SK-N-SH (cell line): ENCODE measurements at regions not wholly inside any gene's neighbourhood (a gene's known extent, or its start where the extent isn't known, plus 50 kb on each side); places are given as distances from the start of the nearest gene placed in this dataset.

Experiments used
- CTCF ChIA-PET: fragments of 300-600, 350-600 bp; formaldehyde crosslinking; extraction: SDS; loops from one replicate; lab custom pipeline; 2021; lab: Yijun Ruan, JAX
- POLR2A ChIA-PET: fragments of 350-600 bp; sonication (Branson Sonifier 250); formaldehyde crosslinking; extraction: SDS; loops from one replicate; lab custom pipeline; 2020; ENCODE audit warnings: antibody characterized with exemption, inconsistent platforms; lab: Yijun Ruan, JAX
- DNase-seq: peaks from one replicate; pipeline ENCODE4 v3.0.0; 2012
- H2AFZ ChIP-seq: fragments of 200-600 bp; sonication (generic); 2 replicates; pipeline ENCODE4 v1.8.1; 2016; ENCODE audit warnings: antibody characterized with exemption, mild to moderate bottlenecking, low read depth
- H3F3A ChIP-seq: fragments of 200-600 bp; sonication (generic); replicated peaks from 2 replicates; pipeline ENCODE3; 2016; ENCODE audit warnings: antibody characterized with exemption, mild to moderate bottlenecking; ENCODE audit not compliant: insufficient read depth
- H3K27ac ChIP-seq, 2 experiments: fragments of 200-500 bp in 1 of 2; fragments of 200-600 bp in 1 of 2; sonication (Bioruptor generic) in 1 of 2; sonication (generic), shearing (Covaris generic) in 1 of 2; 2 replicates each; pipeline versions ENCODE4 v1.5.1 to v1.6.1; 2014 to 2016; ENCODE audit warnings: low read depth in 2 of 2, inconsistent platforms in 1 of 2, low read length in 1 of 2, mild to moderate bottlenecking in 1 of 2, mixed read lengths in 1 of 2
- H3K27me3 ChIP-seq: fragments of 200-600 bp; sonication (generic), shearing (Covaris generic); 2 replicates; pipeline ENCODE4 v1.6.1; 2016; ENCODE audit warnings: mixed run types; ENCODE audit not compliant: insufficient read depth
- H3K36me3 ChIP-seq, 2 experiments: fragments of 200-500 bp in 1 of 2; fragments of 200-600 bp in 1 of 2; sonication (Bioruptor generic) in 1 of 2; sonication (generic) in 1 of 2; replicated peaks in 1 of 2; 2 replicates each; pipeline versions ENCODE3 to v1.5.1; 2014 to 2016; ENCODE audit warnings: low read length in 1 of 2, mild to moderate bottlenecking in 1 of 2; ENCODE audit not compliant: insufficient read depth in 2 of 2, control insufficient read depth in 1 of 2
- H3K4me1 ChIP-seq, 2 experiments: fragments of 200-500 bp in 1 of 2; fragments of 200-600 bp in 1 of 2; sonication (Bioruptor generic) in 1 of 2; sonication (generic), shearing (Covaris generic) in 1 of 2; 2 replicates each; pipeline versions ENCODE4 v1.5.1 to v1.6.1; 2014 to 2016; ENCODE audit warnings: low read depth in 1 of 2, low read length in 1 of 2, mixed run types in 1 of 2; ENCODE audit not compliant: insufficient read depth in 2 of 2, control insufficient read depth in 1 of 2
- H3K4me2 ChIP-seq: fragments of 200-600 bp; sonication (generic), shearing (Covaris generic); 2 replicates; pipeline ENCODE4 v1.6.1; 2017; ENCODE audit warnings: mixed run types
- H3K4me3 ChIP-seq, 2 experiments: fragments of 200-500 bp in 1 of 2; fragments of 200-600 bp in 1 of 2; sonication (Bioruptor generic) in 1 of 2; sonication (generic), shearing (Covaris generic) in 1 of 2; 2 replicates each; pipeline versions ENCODE4 v1.5.1 to v1.8.1; 2014 to 2016; ENCODE audit warnings: low read depth in 2 of 2, inconsistent platforms in 1 of 2, low read length in 1 of 2, mild to moderate bottlenecking in 1 of 2, mixed read lengths in 1 of 2, moderate library complexity in 1 of 2
- H3K79me2 ChIP-seq: fragments of 200-600 bp; sonication (generic); 2 replicates; pipeline ENCODE4 v1.8.1; 2017; ENCODE audit warnings: mild to moderate bottlenecking; ENCODE audit not compliant: insufficient read depth
- H3K9ac ChIP-seq: fragments of 200-600 bp; sonication (generic); 2 replicates; pipeline ENCODE4 v1.6.1; 2017; ENCODE audit warnings: mixed run types
- H3K9me2 ChIP-seq: fragments of 200-600 bp; sonication (generic); 2 replicates; pipeline ENCODE4 v1.6.1; 2017; ENCODE audit warnings: mixed run types
- H3K9me3 ChIP-seq: fragments of 200-600 bp; sonication (generic); 2 replicates; pipeline ENCODE4 v1.6.1; 2017; ENCODE audit warnings: mixed run types, mild to moderate bottlenecking, moderate library complexity
- H4K20me1 ChIP-seq: fragments of 200-600 bp; sonication (generic); 2 replicates; pipeline ENCODE4 v1.6.1; 2017; ENCODE audit warnings: mild to moderate bottlenecking, mixed run types; ENCODE audit not compliant: insufficient read depth
- CHD2 ChIP-seq: fragments of 150-350 bp; IDR thresholded peaks from 2 replicates; pipeline ENCODE4 v1.6.1; 2018; ENCODE audit warnings: low read length; ENCODE audit not compliant: partially characterized antibody
- EP300 ChIP-seq, 2 experiments: IDR thresholded peaks; 2 replicates each; pipeline versions ENCODE4 v1.4.0 to v1.6.1; 2012; ENCODE audit warnings: borderline replicate concordance in 1 of 2, low read depth in 1 of 2, low read length in 1 of 2
- FOSL2 ChIP-seq: IDR thresholded peaks from 2 replicates; pipeline ENCODE4 v1.4.0; 2012; ENCODE audit warnings: low read depth, mild to moderate bottlenecking, moderate library complexity, borderline replicate concordance
- GABPA ChIP-seq: IDR thresholded peaks from 2 replicates; pipeline ENCODE4 v1.4.0; 2012; ENCODE audit warnings: low read depth, mild to moderate bottlenecking
- GATA2 ChIP-seq: sonication (generic); formaldehyde crosslinking; IDR thresholded peaks from 2 replicates; pipeline ENCODE4 v1.5.0; 2020; ENCODE audit warnings: mild to moderate bottlenecking, missing genetic modification reagents
- IRF3 ChIP-seq: fragments of 150-350 bp; IDR thresholded peaks from 2 replicates; pipeline ENCODE4 v1.6.1; 2016; ENCODE audit warnings: mild to moderate bottlenecking, low read depth, low read length
- MEF2A ChIP-seq: IDR thresholded peaks from 2 replicates; pipeline ENCODE4 v1.4.0; 2012; ENCODE audit warnings: low read depth, borderline replicate concordance
- MXI1 ChIP-seq: IDR thresholded peaks from 2 replicates; pipeline ENCODE4 v1.6.1; 2012; ENCODE audit warnings: mild to moderate bottlenecking, low read depth, low read length, improper control_type of control experiment
- NRF1 ChIP-seq: IDR thresholded peaks from 2 replicates; pipeline ENCODE4 v1.6.1; 2012; ENCODE audit warnings: low read depth, mild to moderate bottlenecking, low read length
- RAD21 ChIP-seq: IDR thresholded peaks from 2 replicates; pipeline ENCODE4 v1.6.1; 2012; ENCODE audit warnings: mild to moderate bottlenecking, low read length
- RCOR1 ChIP-seq: fragments of 150-350 bp; IDR thresholded peaks from 2 replicates; pipeline ENCODE4 v1.6.1; 2017; ENCODE audit warnings: antibody characterized with exemption, low read length
- REST ChIP-seq: IDR thresholded peaks from 2 replicates; pipeline ENCODE4 v1.6.1; 2012; ENCODE audit warnings: mild to moderate bottlenecking, low read depth, low read length, moderate library complexity
- RXRA ChIP-seq: IDR thresholded peaks from 2 replicates; pipeline ENCODE4 v1.4.0; 2012; ENCODE audit warnings: low read depth, mild to moderate bottlenecking, borderline replicate concordance
- SIN3A ChIP-seq: IDR thresholded peaks from 2 replicates; pipeline ENCODE4 v1.6.1; 2012; ENCODE audit warnings: low read depth, mild to moderate bottlenecking, low read length, moderate library complexity, borderline replicate concordance
- USF2 ChIP-seq: fragments of 150-350 bp; IDR thresholded peaks from 2 replicates; pipeline ENCODE4 v1.6.1; 2017; ENCODE audit warnings: antibody characterized with exemption, low read length, low read depth, borderline replicate concordance
- ZBTB33 ChIP-seq: IDR thresholded peaks from 2 replicates; pipeline ENCODE4 v1.4.0; 2012; ENCODE audit warnings: low read depth, borderline replicate concordance
- WGBS: methylation state at CpG from one replicate; pipeline ENCODE4 v1.1.6; 2017; ENCODE audit warnings: low lambda C conversion rate; 5-methylcytosine and 5-hydroxymethylcytosine counted together

- no peaks in the 10 kb centered on the region for H3K4me1 ChIP-seq
- no peak for TF ChIP-seq SIN3A
- TF ChIP-seq RXRA: no peak
- no peak for TF ChIP-seq EP300 (IDR thresholded peaks at IDR 0.05; ENCODE audit: borderline replicate concordance in 1 of 2, low read depth in 1 of 2, low read length in 1 of 2)
- no peak for TF ChIP-seq MEF2A
- TF ChIP-seq FOSL2: no peak
- TF ChIP-seq REST: no peak
- TF ChIP-seq CHD2: no peak
- no peak for TF ChIP-seq USF2
- no peak for TF ChIP-seq MXI1
- no peaks in the 10 kb centered on the region for H3F3A ChIP-seq
- H3K79me2 ChIP-seq: no peaks in the 10 kb centered on the region
- H3K4me3 ChIP-seq: no peak overlapping the region
- H3K9ac ChIP-seq: no peak overlapping the region
- no peak overlapping the region for H2AFZ ChIP-seq
- H3K9me2 ChIP-seq: no peaks in the 10 kb centered on the region
- ChIA-PET CTCF (interaction anchor here (0.6 to 1.3 kb wide), 2 partner anchors 10 to 11 kb away, joined by 3 to 4 read pairs; no protein-coding TSS in a partner anchor), POLR2A (no interaction called here)
- no peaks in the 10 kb centered on the region for H3K9me3 ChIP-seq
- no peak for DNase-seq
- H3K36me3 ChIP-seq: no peaks in the 10 kb centered on the region
- WGBS: 0% methylated on average over 6 of the region's 6 CpGs
- H3K27me3 ChIP-seq: peaks cover 16% of the 10 kb centered on the region; the same call in 1 of the 2 replicates
- no peak overlapping the region for H3K27ac ChIP-seq
- H3K4me2 ChIP-seq: no peak overlapping the region
- H4K20me1 ChIP-seq: no peaks in the 10 kb centered on the region
Measured at GRCh38 chr1:90534116-90534515, 183.0 kb downstream of the BARHL2 start.

- H3K79me2 ChIP-seq: no peaks in the 10 kb centered on the region
- H3K27me3 ChIP-seq: no peaks in the 10 kb centered on the region
- DNase-seq: no peak
- ChIA-PET POLR2A (no interaction called here), CTCF (no interaction called here)
- no peaks in the 10 kb centered on the region for H4K20me1 ChIP-seq
- H3K9me3 ChIP-seq: no peaks in the 10 kb centered on the region
- no peak overlapping the region for H3K4me3 ChIP-seq
- no peak overlapping the region for H3K27ac ChIP-seq
- no peaks in the 10 kb centered on the region for H3F3A ChIP-seq
- no peak overlapping the region for H3K9ac ChIP-seq
- H3K36me3 ChIP-seq: no peaks in the 10 kb centered on the region
- H3K4me2 ChIP-seq: no peak overlapping the region
- H3K4me1 ChIP-seq: no peaks in the 10 kb centered on the region
- no peak overlapping the region for H2AFZ ChIP-seq
- H3K9me2 ChIP-seq: no peaks in the 10 kb centered on the region
- TF ChIP-seq FOSL2: no peak
- TF ChIP-seq RAD21: no peak
- TF ChIP-seq MEF2A: no peak
- TF ChIP-seq IRF3: no peak
- no peak for TF ChIP-seq ZBTB33
- no peak for TF ChIP-seq REST
- no peak for TF ChIP-seq NRF1
- no peak for TF ChIP-seq GABPA
- TF ChIP-seq GATA2 (CRISPR knock-in tag): no peak
- TF ChIP-seq RCOR1: no peak
Measured at GRCh38 chr1:90526954-90527353, 190.1 kb downstream of the BARHL2 start.
